ENCODE measurements at regions not wholly inside any gene's neighbourhood (a gene's known extent, or its start where the extent isn't known, plus 50 kb on each side); places are given as distances from the start of the nearest gene placed in this dataset.

DNA sequence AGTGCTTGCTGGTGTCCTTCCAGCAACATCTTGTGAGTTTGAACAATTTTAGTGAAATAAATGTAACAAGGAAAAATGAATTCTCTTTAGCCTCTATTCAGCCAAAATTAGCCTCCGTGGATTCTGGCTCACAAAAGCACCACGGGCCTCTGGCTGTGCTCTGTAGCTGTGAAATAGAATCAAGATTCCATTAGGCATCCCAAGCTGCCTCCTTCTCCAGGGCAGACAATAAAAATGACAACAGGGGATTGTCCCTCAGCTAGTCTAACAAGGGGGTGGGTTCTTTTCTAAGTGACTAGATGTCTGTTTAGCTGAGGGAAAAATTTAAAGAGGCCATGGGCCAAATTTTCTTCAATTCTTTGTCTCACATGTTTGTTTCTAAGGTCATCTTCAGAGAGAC lies 254.7 kb upstream of the FIGN start:
- TF ChIP-seq POLR2AphosphoS5 (IDR thresholded peaks at IDR 0.05) = no peak
- TF ChIP-seq, protein P1, sequence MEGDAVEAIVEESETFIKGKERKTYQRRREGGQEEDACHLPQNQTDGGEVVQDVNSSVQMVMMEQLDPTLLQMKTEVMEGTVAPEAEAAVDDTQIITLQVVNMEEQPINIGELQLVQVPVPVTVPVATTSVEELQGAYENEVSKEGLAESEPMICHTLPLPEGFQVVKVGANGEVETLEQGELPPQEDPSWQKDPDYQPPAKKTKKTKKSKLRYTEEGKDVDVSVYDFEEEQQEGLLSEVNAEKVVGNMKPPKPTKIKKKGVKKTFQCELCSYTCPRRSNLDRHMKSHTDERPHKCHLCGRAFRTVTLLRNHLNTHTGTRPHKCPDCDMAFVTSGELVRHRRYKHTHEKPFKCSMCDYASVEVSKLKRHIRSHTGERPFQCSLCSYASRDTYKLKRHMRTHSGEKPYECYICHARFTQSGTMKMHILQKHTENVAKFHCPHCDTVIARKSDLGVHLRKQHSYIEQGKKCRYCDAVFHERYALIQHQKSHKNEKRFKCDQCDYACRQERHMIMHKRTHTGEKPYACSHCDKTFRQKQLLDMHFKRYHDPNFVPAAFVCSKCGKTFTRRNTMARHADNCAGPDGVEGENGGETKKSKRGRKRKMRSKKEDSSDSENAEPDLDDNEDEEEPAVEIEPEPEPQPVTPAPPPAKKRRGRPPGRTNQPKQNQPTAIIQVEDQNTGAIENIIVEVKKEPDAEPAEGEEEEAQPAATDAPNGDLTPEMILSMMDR (IDR thresholded peaks at IDR 0.05) = no peak

Data from esophagus muscularis mucosa (tissue), 3 donors.